Gastroesophageal sphincter (tissue), 4 donors: ENCODE measurements at regions not wholly inside any gene's neighbourhood (a gene's known extent, or its start where the extent isn't known, plus 50 kb on each side); places are given as distances from the start of the nearest gene placed in this dataset.

Experiments
- ATAC-seq: fragments of 150-250 bp; one replicate; pipeline ENCODE4 v1.9.1; 2016; ENCODE audit warnings: mild to moderate bottlenecking, moderate library complexity
- H3K27ac ChIP-seq, 4 donors: fragments of 200-600 bp; sonication (generic) in 3 of 4; 1 replicate in 3 of 4; 2 replicates in 1 of 4; pipeline ENCODE4 v1.5.1; 2016 to 2019
- H3K27me3 ChIP-seq: fragments of 200-600 bp; sonication (generic); one replicate; pipeline ENCODE4 v1.5.1; 2019
- H3K36me3 ChIP-seq, 2 donors: fragments of 200-600 bp; sonication (generic); one replicate each; pipeline ENCODE4 v1.5.1; 2019; ENCODE audit warnings: control low read depth in 1 of 2
- H3K4me1 ChIP-seq, 3 donors: fragments of 200-600 bp; sonication (generic); 1 replicate in 2 of 3; 2 replicates in 1 of 3; pipeline ENCODE4 v1.5.1; 2016 to 2019; ENCODE audit warnings: control low read depth in 2 of 3
- H3K4me3 ChIP-seq, 2 donors: fragments of 200-600 bp; sonication (generic); one replicate each; pipeline ENCODE4 v1.5.1; 2019; ENCODE audit warnings: mild to moderate bottlenecking in 1 of 2, moderate library complexity in 1 of 2
- H3K9me3 ChIP-seq, 3 donors: fragments of 200-600 bp; sonication (generic); one replicate each; pipeline ENCODE4 v1.5.1; 2017 to 2019; ENCODE audit warnings: control low read depth in 2 of 3
- CTCF ChIP-seq, 4 experiments: fragments of 200-600 bp in 2 of 4; fragments of 450-650 bp in 2 of 4; sonication (generic) in 1 of 4; IDR thresholded peaks; one replicate each; pipeline ENCODE4 v1.5.1; 2017 to 2019; ENCODE audit warnings: antibody characterized with exemption in 4 of 4, mild to moderate bottlenecking in 2 of 4, moderate library complexity in 2 of 4
- EP300 ChIP-seq: sonication (generic); formaldehyde crosslinking; IDR thresholded peaks from one replicate; pipeline ENCODE4 v1.6.1; 2017; ENCODE audit warnings: antibody characterized with exemption, mild to moderate bottlenecking
- POLR2A ChIP-seq, 2 donors: fragments of 450-650 bp; IDR thresholded peaks; one replicate each; pipeline ENCODE4 v1.6.1; 2017; ENCODE audit warnings: antibody characterized with exemption in 2 of 2, mild to moderate bottlenecking in 2 of 2, moderate library complexity in 1 of 2
- POLR2AphosphoS5 ChIP-seq: sonication (generic); formaldehyde crosslinking; IDR thresholded peaks from one replicate; pipeline ENCODE4 v1.6.1; 2017; ENCODE audit warnings: antibody characterized with exemption
- WGBS, 2 donors: methylation state at CpG; one replicate each; pipeline ENCODE4 v1.1.5; 2018; ENCODE audit warnings: low coverage in 1 of 2; 5-methylcytosine and 5-hydroxymethylcytosine counted together

- no peak overlapping the region for H3K4me3 ChIP-seq
- H3K27ac ChIP-seq = no peak overlapping the region
- WGBS, 2 donors = 61 to 64% methylated on average over 4 to 8 of the region's 8 CpGs
- TF ChIP-seq EP300 (no peak), CTCF (IDR thresholded peaks at IDR 0.05) (no peak), POLR2AphosphoS5 (no peak), POLR2A (IDR thresholded peaks at IDR 0.05) (no peak)
- ATAC-seq = no peak
- H3K36me3 ChIP-seq = no peaks in the 10 kb centered on the region
- no peaks in the 10 kb centered on the region for H3K4me1 ChIP-seq
- no peaks in the 10 kb centered on the region for H3K27me3 ChIP-seq
- peaks cover 0 to 4% (median 0%) of the 10 kb centered on the region in 3 donors for H3K9me3 ChIP-seq
Measured at GRCh38 chr20:43825581-43825980, 89.1 kb upstream of the TOX2 start.

GRCh38 chr20:43825051-43825402, 89.6 kb upstream of the TOX2 start:
- Histone ChIP-seq H3K36me3 (no peaks in the 10 kb centered on the region), H3K9me3 (no peaks in the 10 kb centered on the region), H3K27me3 (no peaks in the 10 kb centered on the region), H3K4me3 (no peak overlapping the region), H3K27ac (no peak overlapping the region), H3K4me1 (no peaks in the 10 kb centered on the region)
- 35% methylated on average over 2 of the region's 2 CpGs; no CpG with 5 or more reads in 1 of the 2 donors for WGBS, 2 donors
- no peak for ATAC-seq
- TF ChIP-seq POLR2AphosphoS5 = no peak
- TF ChIP-seq EP300 = no peak
- TF ChIP-seq POLR2A (IDR thresholded peaks at IDR 0.05) = no peak
- no peak for TF ChIP-seq CTCF (IDR thresholded peaks at IDR 0.05)

GRCh38 chr20:43824309-43825050, 90.2 kb upstream of the TOX2 start:
- WGBS, 2 donors = 8 to 40% methylated on average over 2 to 4 of the region's 9 CpGs
- no peak overlapping the region for H3K4me3 ChIP-seq
- no peaks in the 10 kb centered on the region for H3K27me3 ChIP-seq
- no peaks in the 10 kb centered on the region for H3K36me3 ChIP-seq
- no peak overlapping the region for H3K27ac ChIP-seq
- ATAC-seq = no peak
- no peaks in the 10 kb centered on the region for H3K4me1 ChIP-seq
- TF ChIP-seq POLR2AphosphoS5 (no peak), CTCF (IDR thresholded peaks at IDR 0.05) (no peak), EP300 (no peak), POLR2A (IDR thresholded peaks at IDR 0.05) (no peak)
- no peaks in the 10 kb centered on the region for H3K9me3 ChIP-seq

GRCh38 chr20:43821795-43822194, 92.9 kb upstream of the TOX2 start:
- TF ChIP-seq POLR2AphosphoS5 (no peak), EP300 (no peak), POLR2A (IDR thresholded peaks at IDR 0.05) (no peak), CTCF (IDR thresholded peaks at IDR 0.05) (no peak)
- ATAC-seq = no peak

GRCh38 chr20:43820731-43821330, 93.8 kb upstream of the TOX2 start:
- Histone ChIP-seq H3K4me1 (no peaks in the 10 kb centered on the region), H3K27me3 (no peaks in the 10 kb centered on the region), H3K9me3 (no peaks in the 10 kb centered on the region), H3K27ac (no peak overlapping the region), H3K4me3 (no peak overlapping the region), H3K36me3 (no peaks in the 10 kb centered on the region)
- WGBS, 2 donors = 80 to 89% methylated on average over 5 to 7 of the region's 7 CpGs
- ATAC-seq = no peak
- TF ChIP-seq EP300 = no peak
- no peak for TF ChIP-seq CTCF (IDR thresholded peaks at IDR 0.05)
- TF ChIP-seq POLR2A (IDR thresholded peaks at IDR 0.05) = no peak
- no peak for TF ChIP-seq POLR2AphosphoS5

More at GRCh38 chr20:43821795-43822194, 92.9 kb upstream of the TOX2 start:
- H3K27me3 ChIP-seq = no peaks in the 10 kb centered on the region
- 76% methylated on average over 3 of the region's 3 CpGs; no CpG with 5 or more reads in 1 of the 2 donors for whole genome bisulfite sequencing, 2 donors
- no peaks in the 10 kb centered on the region for H3K4me1 ChIP-seq
- no peak overlapping the region for H3K4me3 ChIP-seq
- no peak overlapping the region for H3K27ac ChIP-seq
- no peaks in the 10 kb centered on the region for H3K9me3 ChIP-seq
- H3K36me3 ChIP-seq = no peaks in the 10 kb centered on the region
